CD4-positive, alpha-beta T cell treated with Interleukin-17A for 1 hour (primary cell): ENCODE measurements at regions not wholly inside any gene's neighbourhood (a gene's known extent, or its start where the extent isn't known, plus 50 kb on each side); places are given as distances from the start of the nearest gene placed in this dataset.
"Not testable (repeated sequence)": the region's sequence is repeated elsewhere in the genome, so short reads cannot be mapped to it uniquely, and the experiment has no call there.

ENCODE experiments used
- DNase-seq: peaks from one replicate; pipeline ENCODE4 v3.0.0-alpha.2; 2020

- no peak for DNase-seq
These were observed 123.0 kb upstream of the TMPRSS2 start for GRCh38 chr21:41630917-41631316.

GRCh38 chr21:41630249-41630648 lies 122.3 kb upstream of the TMPRSS2 start:
- DNase-seq, result no peak

DNA sequence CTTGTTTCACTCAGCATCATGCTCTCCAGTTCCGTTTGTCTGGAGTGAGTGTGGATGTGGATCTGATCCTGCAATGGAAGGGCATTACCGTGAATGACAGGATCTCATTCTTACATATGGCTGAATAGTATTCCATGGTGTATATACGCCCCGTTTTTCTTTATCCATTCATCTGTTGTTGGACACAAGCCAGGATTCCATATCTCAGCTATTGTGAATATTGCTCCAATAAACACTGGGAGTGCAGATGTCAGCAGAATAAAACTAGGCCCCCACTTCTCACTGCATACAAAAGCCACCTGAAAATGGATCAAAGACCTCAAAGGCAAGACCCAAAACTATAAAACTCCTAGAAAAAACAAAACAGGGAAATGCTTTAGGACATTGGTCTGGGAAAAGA lies 120.3 kb upstream of the TMPRSS2 start:
- no peak for DNase-seq

GRCh38 chr21:41627428-41627827 lies 119.5 kb upstream of the TMPRSS2 start:
- no peak for DNase-seq

DNA sequence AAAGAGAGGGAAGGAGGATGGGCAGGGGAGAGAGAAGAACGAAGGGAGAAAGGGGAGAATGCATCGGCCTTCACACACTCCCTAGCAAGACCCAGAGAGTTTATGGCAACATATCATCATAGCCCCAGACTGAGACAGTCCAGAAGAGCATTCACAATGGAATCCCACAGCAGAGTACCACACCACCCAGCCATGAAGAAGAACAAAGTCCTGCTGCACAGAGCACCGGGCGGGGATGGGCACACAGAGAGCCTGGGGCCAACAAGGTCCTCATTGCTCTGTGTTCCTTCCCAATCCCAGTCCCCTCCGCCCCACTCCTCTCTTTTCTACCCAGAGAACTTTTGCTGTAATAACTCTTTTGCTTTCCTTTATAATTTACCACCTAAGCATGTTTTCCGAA lies 118.1 kb upstream of the TMPRSS2 start:
- DNase-seq, result no peak

GRCh38 chr21:41625428-41625827 lies 117.5 kb upstream of the TMPRSS2 start:
- DNase-seq, result no peak

GRCh38 chr21:41624674-41625310 lies 116.8 kb upstream of the TMPRSS2 start:
- DNase-seq, result no peak

DNA sequence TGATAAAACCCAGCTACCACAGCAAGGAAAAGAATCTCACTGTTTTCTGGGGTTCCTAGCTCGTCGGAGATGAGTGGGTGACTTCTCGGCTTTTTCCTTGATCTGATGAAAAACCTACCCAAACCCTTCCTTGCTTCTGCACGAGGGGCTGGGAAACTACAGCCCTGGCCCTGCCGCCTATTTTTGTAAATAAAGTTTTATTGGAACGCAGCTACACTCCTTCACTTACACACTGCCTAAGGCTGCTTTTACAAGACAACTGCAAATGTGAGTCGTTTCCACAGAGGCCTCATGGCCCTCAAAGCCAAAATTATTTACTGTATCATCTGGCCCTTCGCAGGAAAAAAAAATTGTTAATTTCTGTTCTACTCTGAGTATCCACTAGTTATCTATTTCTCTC lies 116.0 kb upstream of the TMPRSS2 start:
- no peak for DNase-seq

GRCh38 chr21:41622831-41623548 lies 115.0 kb upstream of the TMPRSS2 start:
- DNase-seq, result no peak

DNA sequence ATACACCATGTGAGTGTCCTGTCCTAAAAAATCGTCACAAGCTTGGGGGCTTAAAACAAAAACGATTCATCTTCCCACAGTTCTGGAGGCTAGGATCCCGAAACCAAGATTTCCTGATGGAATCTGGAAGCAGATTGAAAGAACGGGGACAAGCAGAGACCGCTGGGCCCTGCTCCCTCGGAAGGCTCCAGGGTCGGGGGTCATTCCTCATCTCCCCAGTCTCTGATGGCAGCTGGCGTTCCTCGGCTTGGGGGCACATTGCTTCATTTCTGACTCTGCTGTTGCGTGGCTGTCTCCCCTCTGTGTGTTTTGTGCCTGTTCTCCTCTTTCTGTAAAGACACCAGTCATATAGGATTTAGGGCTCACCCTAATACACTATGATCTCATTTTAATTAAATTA lies 114.2 kb upstream of the TMPRSS2 start:
- DNase-seq, result no peak

DNA sequence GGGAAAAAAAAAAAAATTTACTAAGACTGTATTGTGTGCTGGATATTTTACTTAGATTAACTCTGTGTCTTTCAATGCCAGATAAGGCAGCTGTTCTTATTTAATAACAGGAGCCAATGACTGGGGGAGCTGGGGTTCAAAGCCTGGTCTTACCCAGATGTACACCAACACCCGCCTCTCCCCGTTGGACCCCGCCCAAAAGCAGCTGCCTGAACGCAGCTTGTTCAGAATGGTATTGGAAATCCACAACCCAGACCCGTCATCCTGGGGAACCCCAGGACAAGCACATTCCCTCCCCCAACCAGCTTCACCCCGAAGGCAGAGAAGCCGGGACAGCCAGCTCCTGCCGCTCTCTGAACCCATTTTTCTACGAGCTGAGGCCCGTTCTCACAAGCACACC lies 113.6 kb upstream of the TMPRSS2 start:
- DNase-seq, result no peak

GRCh38 chr21:41620982-41621381 lies 113.0 kb upstream of the TMPRSS2 start:
- DNase-seq, result no peak

DNA sequence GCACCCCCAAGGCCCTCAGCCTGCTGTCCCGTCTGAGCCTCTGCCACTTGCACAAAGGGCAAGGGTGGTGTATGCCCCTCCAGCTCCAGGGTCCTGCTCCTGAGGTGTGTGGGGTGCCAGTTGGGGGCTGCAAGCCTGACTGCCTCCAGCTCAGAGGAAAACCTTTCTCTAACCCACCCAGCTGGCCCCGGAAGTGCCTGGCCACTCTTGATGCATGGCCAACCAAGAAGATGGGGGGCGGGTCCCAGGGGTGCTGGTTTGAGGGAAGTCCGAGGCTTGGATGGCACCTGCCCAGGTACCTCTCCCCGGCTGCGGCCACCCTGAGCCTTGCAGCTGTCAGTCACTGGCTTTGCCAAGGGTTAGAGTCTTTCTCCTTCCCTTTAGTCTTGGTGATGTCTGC lies 112.6 kb upstream of the TMPRSS2 start:
- DNase-seq, result no peak

DNA sequence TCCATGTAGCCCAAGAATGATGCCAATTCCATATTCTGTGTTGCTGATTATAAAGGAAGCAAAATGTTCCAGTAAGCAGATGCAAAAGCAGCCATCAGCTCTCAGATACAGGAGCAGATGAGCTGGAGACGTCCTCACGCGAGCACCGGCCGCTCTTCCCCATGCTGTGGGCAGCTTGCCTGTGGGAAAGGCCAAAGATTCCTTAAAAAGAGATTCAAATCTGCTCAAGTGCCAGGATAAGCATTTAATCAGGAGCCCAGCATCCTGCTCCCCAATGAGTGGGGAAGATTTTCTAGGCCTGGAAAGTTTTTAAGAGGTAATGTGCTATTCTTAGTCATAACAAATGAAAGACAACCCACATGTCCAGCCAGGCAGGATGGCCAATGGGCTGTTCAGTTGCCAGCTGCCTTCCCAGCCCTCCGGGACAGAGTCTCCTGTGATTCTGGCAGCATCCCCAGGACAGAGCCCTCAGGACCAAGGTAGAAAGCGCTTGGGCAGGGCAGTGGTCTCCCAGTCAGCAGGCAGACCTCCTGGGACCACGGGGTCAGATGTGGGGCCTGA lies 108.2 kb upstream of the TMPRSS2 start:
- DNase-seq, result no peak

DNA sequence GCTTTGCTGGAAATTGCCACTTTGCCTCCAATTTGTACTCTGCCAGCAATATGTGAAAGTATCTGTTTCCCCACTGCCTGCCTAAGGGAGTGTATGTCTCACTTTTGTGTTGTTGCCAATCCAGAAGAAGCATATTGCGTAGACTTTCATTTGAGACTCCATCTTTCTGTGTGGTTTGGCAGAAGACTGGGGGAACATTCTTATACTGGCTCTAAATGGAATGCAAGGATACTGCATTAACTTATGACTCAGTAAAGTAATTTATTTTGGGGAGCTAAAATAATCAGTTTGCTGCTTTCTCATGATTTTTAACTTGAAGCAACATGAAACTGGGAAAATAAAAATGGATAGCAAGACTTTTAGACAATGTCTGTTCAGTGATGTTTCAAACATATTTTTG lies 107.7 kb upstream of the TMPRSS2 start:
- no peak for DNase-seq

DNA sequence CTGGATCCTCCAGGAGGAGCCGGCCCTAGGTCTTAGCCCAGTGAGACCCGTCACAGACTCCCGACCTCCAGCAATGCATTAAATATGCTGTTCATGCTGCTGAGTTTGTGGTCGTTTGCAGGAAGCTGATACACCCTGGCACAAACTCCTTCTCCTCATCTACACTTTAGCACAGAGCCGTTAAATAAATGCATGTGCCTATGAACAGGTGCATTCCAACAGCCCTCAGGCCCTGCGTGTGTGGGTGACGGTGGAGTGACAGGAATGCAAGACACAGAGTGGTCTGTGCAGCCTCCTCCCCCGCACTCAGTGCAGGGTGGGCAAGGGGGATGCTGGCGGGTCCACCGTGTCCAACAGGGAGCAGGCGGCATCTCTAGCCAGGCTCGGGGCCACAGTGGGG lies 106.6 kb upstream of the TMPRSS2 start:
- no peak for DNase-seq

DNA sequence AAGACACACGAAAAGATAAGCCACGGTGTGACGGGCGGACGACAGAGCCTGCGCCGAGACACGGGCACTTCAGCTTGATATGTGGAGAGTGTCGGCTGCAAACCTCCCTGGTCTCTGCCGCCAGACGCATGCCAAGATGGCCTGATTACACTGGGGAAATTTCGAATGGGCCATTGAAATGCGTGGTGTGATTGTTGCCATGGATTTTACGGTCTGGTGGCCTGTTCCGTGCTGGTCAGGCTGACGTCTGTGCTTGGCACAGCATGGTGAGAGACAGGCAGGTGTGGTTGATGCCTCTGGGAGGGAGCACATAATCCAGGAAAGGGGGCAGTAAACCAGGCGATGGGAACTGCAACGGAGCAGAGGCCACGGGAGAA lies 105.6 kb upstream of the TMPRSS2 start:
- no peak for DNase-seq

DNA sequence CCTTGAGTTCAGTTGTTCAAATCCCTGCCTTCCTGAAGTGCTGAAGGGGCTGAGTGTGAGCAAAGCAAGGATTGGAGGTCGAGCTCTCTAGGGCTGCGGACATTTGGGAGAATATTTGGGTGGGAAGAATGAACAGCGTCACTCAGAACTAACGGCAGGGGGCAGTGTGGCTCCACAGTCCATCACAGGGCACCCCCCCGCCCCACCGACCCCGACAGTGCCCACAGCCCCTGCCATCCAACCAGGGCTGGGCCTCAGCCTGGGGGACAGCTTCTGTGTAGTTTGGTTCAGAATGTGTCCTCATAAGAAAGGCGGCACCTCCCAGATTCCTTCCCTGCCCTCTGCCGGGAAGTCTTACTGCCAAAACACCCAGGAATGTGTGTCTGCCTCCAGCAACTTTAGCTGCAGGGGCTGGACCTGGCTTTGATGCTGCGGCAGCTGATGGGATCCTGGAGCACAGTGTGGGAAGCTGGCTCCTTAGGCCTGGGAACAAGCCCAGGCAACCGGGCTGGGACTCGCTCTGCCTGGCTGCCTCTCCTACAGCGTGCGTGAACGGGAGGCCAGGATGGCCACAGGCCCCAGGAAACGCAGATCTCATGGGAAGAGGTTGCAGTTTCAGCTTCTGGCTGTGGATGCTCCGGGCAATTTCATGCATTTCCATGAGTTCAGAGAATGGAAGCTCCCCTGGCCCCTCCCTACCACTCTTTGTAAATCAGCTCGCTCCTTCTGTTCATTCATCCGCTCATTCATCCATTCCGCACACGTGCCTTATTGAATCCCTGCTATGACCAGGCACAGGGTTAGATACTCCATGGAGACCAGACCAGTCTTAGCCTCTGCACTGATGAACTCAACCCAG lies 104.9 kb upstream of the TMPRSS2 start:
- no peak for DNase-seq

GRCh38 chr21:41611966-41612606 lies 104.1 kb upstream of the TMPRSS2 start:
- DNase-seq, result no peak

DNA sequence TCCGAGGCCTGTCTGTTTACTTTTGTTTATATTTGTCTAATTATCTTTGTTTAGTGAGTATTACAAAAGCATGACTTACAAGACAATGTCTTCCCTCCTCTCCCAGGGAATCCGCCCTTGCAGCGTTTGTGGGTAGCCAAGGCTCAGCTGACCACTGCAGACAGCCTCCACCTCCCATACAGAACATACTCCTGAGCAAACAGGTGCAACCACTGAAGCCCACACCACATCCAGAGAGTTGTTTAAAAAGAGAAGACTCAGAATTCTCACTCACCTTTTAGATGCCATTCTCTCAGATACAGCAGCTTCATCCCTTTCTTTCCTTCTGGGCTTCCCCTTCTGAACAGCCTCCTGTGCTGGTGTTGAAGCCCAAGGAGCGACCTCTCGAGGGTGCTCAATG lies 103.5 kb upstream of the TMPRSS2 start:
- DNase-seq, result no peak

DNA sequence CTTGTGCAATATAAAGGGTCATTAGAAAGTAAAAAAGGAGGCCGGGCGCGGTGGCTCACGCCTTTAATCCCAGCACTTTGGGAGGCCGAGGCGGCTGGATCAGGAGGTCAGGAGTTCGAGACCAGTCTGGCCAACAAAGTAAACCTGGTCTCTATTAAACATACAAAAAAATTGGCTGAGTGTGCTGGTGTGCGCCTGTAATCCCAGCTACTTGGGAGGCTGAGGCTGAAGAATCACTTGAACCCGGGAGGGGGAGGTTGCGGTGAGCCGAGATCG lies 102.8 kb upstream of the TMPRSS2 start:
- DNase-seq, result not testable (repeated sequence)

DNA sequence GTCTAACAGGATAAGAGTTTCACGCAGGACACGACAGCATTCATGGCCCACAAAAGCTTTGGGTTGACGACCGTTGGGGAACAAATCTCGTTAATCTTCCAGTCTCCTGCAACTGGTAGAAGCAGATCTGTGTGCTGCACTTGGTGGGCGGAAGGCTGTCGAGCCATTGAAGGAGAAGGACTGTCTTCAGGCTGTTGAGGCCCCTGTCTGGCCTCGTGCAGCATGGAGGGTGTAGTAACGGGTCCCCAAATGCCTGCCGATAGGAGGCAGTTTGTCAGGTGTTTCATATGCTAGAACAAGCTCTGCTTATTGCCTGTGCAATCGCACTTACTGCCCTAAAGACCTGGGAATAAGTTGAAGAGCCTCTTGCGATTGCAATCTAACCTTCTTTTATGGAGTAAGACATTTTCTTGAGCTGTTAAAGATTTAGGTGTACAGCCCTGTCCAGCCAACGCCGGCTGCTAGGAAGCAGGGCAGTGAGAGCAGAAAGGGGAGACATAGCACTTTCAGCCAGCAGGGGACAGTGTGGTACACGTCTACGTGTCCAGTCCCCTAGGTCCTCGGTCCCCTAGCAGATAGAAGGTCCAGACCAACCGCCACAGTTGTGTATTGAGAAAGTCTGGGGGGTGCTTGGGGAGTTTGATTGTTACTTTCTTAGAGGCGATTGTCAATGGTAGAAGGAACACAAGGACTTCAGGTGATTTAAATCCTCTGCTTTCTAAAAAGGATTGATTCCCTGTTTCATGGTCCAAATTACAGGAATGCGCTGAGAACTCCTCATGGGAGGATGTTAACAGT lies 102.3 kb upstream of the TMPRSS2 start:
- DNase-seq, result peak; percentile 6

DNA sequence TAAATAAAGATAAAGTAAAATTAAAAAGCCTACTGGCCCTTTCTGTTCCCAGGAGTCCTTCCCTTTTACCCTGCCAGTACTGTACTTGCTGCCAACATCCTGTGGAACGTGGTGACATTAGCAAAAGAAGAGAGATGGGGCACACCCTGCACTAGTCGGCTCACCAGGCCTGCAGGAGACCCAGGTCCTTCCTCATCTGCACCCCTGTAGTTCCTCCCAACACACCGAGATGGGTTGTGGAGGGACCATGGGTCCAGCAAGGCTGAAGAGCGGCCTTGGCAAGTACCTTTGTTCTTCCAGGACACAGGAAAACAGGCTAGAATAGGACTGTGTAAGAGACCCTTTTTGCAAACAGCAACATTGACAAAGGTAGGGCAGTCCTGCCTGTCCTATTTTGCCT lies 98.7 kb upstream of the TMPRSS2 start:
- no peak for DNase-seq
